IMR-90 (cell line): ENCODE measurements at regions not wholly inside any gene's neighbourhood (a gene's known extent, or its start where the extent isn't known, plus 50 kb on each side); places are given as distances from the start of the nearest gene placed in this dataset.

Source experiments
- ATAC-seq: fragments of 200-7000 bp; cut with Tn5 transposase; 2 replicates; pipeline ENCODE4 v1.9.1; 2020; ENCODE audit warnings: low read depth, mild to moderate bottlenecking, moderate library complexity
- BruUV-seq: library from RNA; stranded (reverse); fragments of 400-500 nt; replicated peaks from 2 replicates; lab custom pipeline; 2021; lab: Mats Ljungman, UMichigan
- CTCF ChIA-PET: fragments of 300-600 bp; formaldehyde crosslinking; extraction: SDS; loops from one replicate; lab custom pipeline; 2021; ENCODE audit warnings: antibody characterized with exemption; lab: Yijun Ruan, JAX
- POLR2A ChIA-PET: fragments of 300-600 bp; sonication (Branson Sonifier 250); formaldehyde crosslinking; loops from one replicate; lab custom pipeline; 2022; ENCODE audit warnings: antibody characterized with exemption; ENCODE audit not compliant: unreplicated experiment; lab: Charles Lee
- DNase-seq: peaks from one replicate; pipeline ENCODE4 v3.0.0; 2013
- H2AFZ ChIP-seq: replicated peaks from 2 replicates; pipeline ENCODE3; 2013; ENCODE audit warnings: low read length, mild to moderate bottlenecking; ENCODE audit not compliant: poor library complexity
- H2AK5ac ChIP-seq: 2 replicates; pipeline ENCODE4 v1.6.1; 2013; ENCODE audit warnings: low read depth, low read length, inconsistent platforms
- H2AK9ac ChIP-seq: replicated peaks from 2 replicates; pipeline ENCODE3; 2013; ENCODE audit warnings: mild to moderate bottlenecking, low read depth, low read length, moderate library complexity; ENCODE audit not compliant: poor library complexity
- H2BK120ac ChIP-seq: 2 replicates; pipeline ENCODE4 v1.6.1; 2013; ENCODE audit warnings: low read depth, low read length, inconsistent platforms
- H2BK15ac ChIP-seq: 3 replicates; pipeline ENCODE4 v1.6.1; 2013; ENCODE audit warnings: low read depth, low read length, inconsistent platforms
- H2BK20ac ChIP-seq: 2 replicates; pipeline ENCODE4 v1.6.1; 2013; ENCODE audit warnings: low read depth, mild to moderate bottlenecking, inconsistent platforms, low read length, moderate library complexity
- H2BK5ac ChIP-seq: 2 replicates; pipeline ENCODE4 v1.6.1; 2013; ENCODE audit warnings: mild to moderate bottlenecking, low read depth, low read length, inconsistent platforms; ENCODE audit not compliant: poor library complexity, severe bottlenecking
- H3K14ac ChIP-seq: replicated peaks from 2 replicates; pipeline ENCODE4 v1.6.1; 2013; ENCODE audit warnings: low read depth, low read length, inconsistent platforms
- H3K18ac ChIP-seq: 2 replicates; pipeline ENCODE4 v1.6.1; 2013; ENCODE audit warnings: low read depth, low read length, control low read depth
- H3K23ac ChIP-seq: 2 replicates; pipeline ENCODE4 v1.6.1; 2013; ENCODE audit warnings: low read depth, low read length, inconsistent platforms
- H3K27ac ChIP-seq: 2 replicates; pipeline ENCODE4 v1.5.1; 2013; ENCODE audit warnings: mild to moderate bottlenecking, control low read depth, low read length; ENCODE audit not compliant: insufficient read depth
- H3K27me3 ChIP-seq: 2 replicates; pipeline ENCODE4 v1.6.1; 2013; ENCODE audit warnings: low read length; ENCODE audit not compliant: control insufficient read depth, insufficient read depth
- H3K36me3 ChIP-seq: 2 replicates; pipeline ENCODE4 v1.6.1; 2013; ENCODE audit warnings: low read length, mixed read lengths; ENCODE audit not compliant: control insufficient read depth, insufficient read depth
- H3K4ac ChIP-seq: 2 replicates; pipeline ENCODE4 v1.6.1; 2013; ENCODE audit warnings: low read depth, low read length, inconsistent platforms
- H3K4me1 ChIP-seq: 2 replicates; pipeline ENCODE4 v1.6.1; 2013; ENCODE audit warnings: low read length, mixed read lengths; ENCODE audit not compliant: control insufficient read depth, insufficient read depth
- H3K4me2 ChIP-seq: 2 replicates; pipeline ENCODE4 v1.6.1; 2013; ENCODE audit warnings: low read depth, mild to moderate bottlenecking, control low read depth, low read length, moderate library complexity
- H3K4me3 ChIP-seq: 2 replicates; pipeline ENCODE4 v1.5.1; 2013; ENCODE audit warnings: low read depth, mild to moderate bottlenecking, control low read depth, low read length, moderate library complexity; ENCODE audit not compliant: insufficient read depth
- H3K56ac ChIP-seq: 2 replicates; pipeline ENCODE4 v1.6.1; 2013; ENCODE audit warnings: low read length, inconsistent platforms; ENCODE audit not compliant: insufficient read depth; ENCODE audit errors: extremely low read depth
- H3K79me1 ChIP-seq, 2 experiments: 2 replicates each; pipeline ENCODE4 v1.6.1; 2013; ENCODE audit warnings: low read length in 2 of 2, inconsistent platforms in 1 of 2, low read depth in 1 of 2
- H3K9ac ChIP-seq: 2 replicates; pipeline ENCODE4 v1.6.1; 2013; ENCODE audit warnings: low read depth, low read length, control low read depth
- H3K9me1 ChIP-seq: 2 replicates; pipeline ENCODE4 v1.6.1; 2013; ENCODE audit warnings: low read length, inconsistent platforms; ENCODE audit not compliant: insufficient read depth
- H3K9me3 ChIP-seq: 2 replicates; pipeline ENCODE4 v1.6.1; 2013; ENCODE audit warnings: low read length; ENCODE audit not compliant: control insufficient read depth, insufficient read depth
- H4K20me1 ChIP-seq: 2 replicates; pipeline ENCODE4 v1.6.1; 2013; ENCODE audit warnings: low read length, inconsistent platforms; ENCODE audit not compliant: insufficient read depth
- H4K5ac ChIP-seq: 2 replicates; pipeline ENCODE4 v1.6.1; 2013; ENCODE audit warnings: mild to moderate bottlenecking, low read depth, low read length, control low read depth
- H4K8ac ChIP-seq, 2 experiments: 2 replicates each; pipeline ENCODE4 v1.6.1; 2013; ENCODE audit warnings: low read depth in 2 of 2, low read length in 2 of 2, control low read depth in 1 of 2, inconsistent platforms in 1 of 2
- H4K91ac ChIP-seq: 2 replicates; pipeline ENCODE4 v1.6.1; 2013; ENCODE audit warnings: low read depth, low read length, inconsistent platforms; ENCODE audit not compliant: insufficient read depth
- CHD1 ChIP-seq: IDR thresholded peaks from 2 replicates; pipeline ENCODE4 v1.6.1; 2012; ENCODE audit warnings: low read depth, low read length, improper control_type of control experiment
- ELK1 ChIP-seq: fragments of 150-350 bp; IDR thresholded peaks from 2 replicates; pipeline ENCODE4 v1.6.1; 2016; ENCODE audit warnings: low read depth, mild to moderate bottlenecking, low read length, moderate library complexity, borderline replicate concordance
- MAZ ChIP-seq: IDR thresholded peaks from 2 replicates; pipeline ENCODE4 v1.6.1; 2012; ENCODE audit warnings: low read depth, mild to moderate bottlenecking, low read length, improper control_type of control experiment, moderate library complexity, borderline replicate concordance
- NFE2L2 ChIP-seq: fragments of 150-350 bp; IDR thresholded peaks from 2 replicates; pipeline ENCODE4 v1.6.1; 2016; ENCODE audit warnings: low read depth, mild to moderate bottlenecking, low read length
- WGBS, 2 experiments: methylation state at CpG; one replicate each; pipeline versions ENCODE4 v1.1.5 to v1.1.7; 2013; ENCODE audit warnings: missing lambda C conversion rate in 2 of 2; ENCODE audit not compliant: insufficient read length in 1 of 2; ENCODE audit errors: extremely low coverage in 2 of 2; 5-methylcytosine and 5-hydroxymethylcytosine counted together
- dilution Hi-C: fragments of 300-500 bp; cut with HindIII; formaldehyde crosslinking; loops from one replicate; pipeline ENCODE4 v1.14.3; 2018; ENCODE audit warnings: low sequenced_read_pairs; ENCODE audit not compliant: unreplicated experiment
- in situ Hi-C: fragments of 300-500 bp; cut with MboI; formaldehyde crosslinking; loops from 3 replicates; pipeline ENCODE4 v1.14.3; 2019; ENCODE audit warnings: low sequenced_read_pairs, inconsistent platforms, mixed read lengths
- intact Hi-C: fragments of 100-400 bp; cut with micrococcal nuclease; formaldehyde crosslinking; loops from 2 replicates; pipeline ENCODE4 v1.10.0; 2022

GRCh38 chr10:43905512-43906236 is 257.0 kb upstream of the ZNF32 start:
- peak overlapping the region; percentile 10; the same call in 1 of the 2 replicates for H3K18ac ChIP-seq
- DNase-seq (peak; percentile 68), ATAC-seq (peak; percentile 81)
- no peak overlapping the region for H4K5ac ChIP-seq
- TF ChIP-seq NFE2L2 (no peak), CHD1 (no peak), ELK1 (no peak), MAZ (no peak)
- peak overlapping the region; percentile 62; the same call in 1 of the 2 replicates for H4K91ac ChIP-seq
- no peaks in the 10 kb centered on the region for H3K27me3 ChIP-seq
- peaks cover 6% of the 10 kb centered on the region; the same call in 1 of the 2 replicates for H3K9me1 ChIP-seq
- peak overlapping the region; percentile 43 for H3K4ac ChIP-seq
- in situ Hi-C loops (no loop called here), dilution Hi-C loops (no loop called here), intact Hi-C loops (loop anchor here (10.0 kb wide), 1 partner anchor 211 kb away; no protein-coding TSS in a partner anchor)
- peak overlapping the region; percentile 31 for H3K4me2 ChIP-seq
- H3K9me3 ChIP-seq = no peaks in the 10 kb centered on the region
- no peak overlapping the region for H3K56ac ChIP-seq
- peak overlapping the region; percentile 15; the same call in 1 of the 3 replicates for H2BK15ac ChIP-seq
- peak overlapping the region; percentile 1; the same call in 1 of the 2 replicates for H3K14ac ChIP-seq
- peak overlapping the region; percentile 51 for H2AK9ac ChIP-seq
- H2AK5ac ChIP-seq = no peak overlapping the region
- H4K20me1 ChIP-seq = no peaks in the 10 kb centered on the region
- no peaks in the 10 kb centered on the region for H3K36me3 ChIP-seq
- peak overlapping the region in 1 of 2 experiments; percentile 61; a peak in 3 of 4 replicates for H4K8ac ChIP-seq
- H3K79me1 ChIP-seq = no peaks in the 10 kb centered on the region
- peak overlapping the region; percentile 59; the same call in 1 of the 2 replicates for H3K27ac ChIP-seq
- no peak overlapping the region for H3K23ac ChIP-seq
- no CpG with 5 or more reads among the region's 10 CpGs for WGBS, 2 experiments
- peaks cover 25% of the 10 kb centered on the region for H3K4me1 ChIP-seq
- H2BK20ac ChIP-seq = no peak overlapping the region; the same call in 1 of the 2 replicates
- no peak overlapping the region for H2BK5ac ChIP-seq
- H2AFZ ChIP-seq = peak overlapping the region; percentile 66
- H3K9ac ChIP-seq = peak overlapping the region; percentile 29; the same call in 1 of the 2 replicates
- ChIA-PET CTCF (interaction anchor here (0.9 kb wide), 1 partner anchor 135 kb away, joined by 3 read pairs; no protein-coding TSS in a partner anchor), POLR2A (no interaction called here)
- no peak overlapping the region for H3K4me3 ChIP-seq
- BruUV-seq = no TSS peak
- peak overlapping the region; percentile 55; the same call in 1 of the 2 replicates for H2BK120ac ChIP-seq
